OCI-LY3 (cell line): ENCODE measurements at regions not wholly inside any gene's neighbourhood (a gene's known extent, or its start where the extent isn't known, plus 50 kb on each side); places are given as distances from the start of the nearest gene placed in this dataset.

ENCODE experiments used
- H2AFZ ChIP-seq: fragments of 200-600, 300-600 bp; shearing (Covaris generic); 2 replicates; pipeline ENCODE4 v1.6.0; 2014; ENCODE audit warnings: antibody characterized with exemption, low read depth, low read length
- H3K27ac ChIP-seq: fragments of 200-600, 300-600 bp; sonication (generic); 2 replicates; pipeline ENCODE4 v1.5.1; 2014; ENCODE audit warnings: mild to moderate bottlenecking, low read length, moderate library complexity, mixed read lengths
- H3K27me3 ChIP-seq: fragments of 200-600, 300-600 bp; sonication (generic); 2 replicates; pipeline ENCODE4 v1.6.1; 2014; ENCODE audit warnings: low read depth, low read length, mixed read lengths
- H3K36me3 ChIP-seq: fragments of 200-600, 300-600 bp; sonication (generic); replicated peaks from 2 replicates; pipeline ENCODE3; 2014; ENCODE audit warnings: low read depth, low read length, mixed read lengths
- H3K4me1 ChIP-seq: fragments of 300-600, 200-600 bp; sonication (generic); 2 replicates; pipeline ENCODE4 v1.6.1; 2014; ENCODE audit warnings: low read length, mixed read lengths
- H3K4me2 ChIP-seq: fragments of 200-600, 300-600 bp; sonication (generic); 2 replicates; pipeline ENCODE4 v1.6.1; 2014; ENCODE audit warnings: low read length, mixed read lengths
- H3K4me3 ChIP-seq: fragments of 300-600, 200-600 bp; sonication (generic); 2 replicates; pipeline ENCODE4 v1.5.1; 2014; ENCODE audit warnings: antibody characterized with exemption, mild to moderate bottlenecking, low read length, moderate library complexity
- H3K79me2 ChIP-seq: fragments of 300-600, 200-600 bp; shearing (Covaris generic); 2 replicates; pipeline ENCODE4 v1.6.1; 2014; ENCODE audit warnings: mild to moderate bottlenecking, low read length, mixed read lengths
- H3K9ac ChIP-seq: fragments of 300-600, 200-600 bp; shearing (Covaris generic); 2 replicates; pipeline ENCODE4 v1.6.0; 2014; ENCODE audit warnings: mild to moderate bottlenecking, low read length, moderate library complexity
- H3K9me3 ChIP-seq: fragments of 200-600, 300-600 bp; shearing (Covaris generic); 2 replicates; pipeline ENCODE4 v1.6.1; 2014; ENCODE audit warnings: low read length, mixed read lengths; ENCODE audit not compliant: insufficient read depth
- H4K20me1 ChIP-seq: fragments of 200-600, 300-600 bp; sonication (generic); 2 replicates; pipeline ENCODE4 v1.6.1; 2016; ENCODE audit warnings: low read length, mixed read lengths; ENCODE audit not compliant: insufficient read depth
- EZH2phosphoT487 ChIP-seq: fragments of 200-600 bp; shearing (Covaris generic); IDR thresholded peaks from 2 replicates; pipeline ENCODE4 v1.6.1; 2018; ENCODE audit warnings: antibody characterized with exemption, mixed run types, low read depth
- TF ChIP-seq, protein P1 (sequence below): fragments of 200-600, 300-600 bp; sonication (generic); IDR thresholded peaks from 2 replicates; pipeline ENCODE4 v1.5.1; 2014; ENCODE audit warnings: antibody characterized with exemption, low read length, low read depth

DNA sequence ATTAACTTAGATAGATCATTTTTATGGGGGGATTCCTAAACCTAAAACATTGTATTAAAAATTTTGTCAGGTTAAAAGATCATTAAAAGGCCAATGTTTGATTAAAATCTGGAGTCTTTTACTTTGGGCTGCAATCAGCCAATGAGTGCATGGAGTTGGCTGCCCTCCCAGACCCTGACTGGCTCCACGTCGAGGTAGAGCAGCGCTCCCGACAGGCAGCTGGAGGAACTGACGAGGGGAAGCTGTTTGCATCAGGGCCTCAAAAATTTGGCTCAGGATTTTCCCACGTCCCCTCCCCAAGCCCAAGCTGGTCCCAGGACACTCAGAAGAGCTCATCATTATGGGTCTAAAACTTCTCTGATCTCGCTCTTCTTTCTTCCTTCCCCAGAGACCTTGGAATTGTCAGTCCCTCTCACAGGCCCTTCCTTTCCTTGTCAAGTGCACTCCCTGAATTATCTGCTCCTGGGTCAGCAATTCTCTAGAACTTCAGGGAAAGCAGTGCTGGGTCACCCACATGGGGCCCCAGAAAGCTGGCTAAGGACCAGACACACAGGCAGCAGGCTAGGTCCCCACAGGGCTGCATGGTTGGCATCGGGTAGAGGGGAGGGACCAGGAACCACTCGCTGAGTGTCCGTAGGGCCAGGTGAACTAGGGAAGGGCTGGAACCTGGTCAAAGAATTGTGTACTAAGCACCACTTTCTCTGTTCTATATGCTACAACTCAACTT lies 119.6 kb upstream of the IGLL5 start:
- Histone ChIP-seq H3K27me3 (no peaks in the 10 kb centered on the region), H3K4me1 (no peaks in the 10 kb centered on the region), H3K9ac (no peak overlapping the region), H4K20me1 (no peaks in the 10 kb centered on the region), H2AFZ (no peak overlapping the region), H3K4me2 (no peak overlapping the region), H3K79me2 (no peaks in the 10 kb centered on the region), H3K4me3 (no peak overlapping the region), H3K27ac (no peak overlapping the region), H3K9me3 (no peaks in the 10 kb centered on the region), H3K36me3 (no peaks in the 10 kb centered on the region)
- TF ChIP-seq, protein P1, sequence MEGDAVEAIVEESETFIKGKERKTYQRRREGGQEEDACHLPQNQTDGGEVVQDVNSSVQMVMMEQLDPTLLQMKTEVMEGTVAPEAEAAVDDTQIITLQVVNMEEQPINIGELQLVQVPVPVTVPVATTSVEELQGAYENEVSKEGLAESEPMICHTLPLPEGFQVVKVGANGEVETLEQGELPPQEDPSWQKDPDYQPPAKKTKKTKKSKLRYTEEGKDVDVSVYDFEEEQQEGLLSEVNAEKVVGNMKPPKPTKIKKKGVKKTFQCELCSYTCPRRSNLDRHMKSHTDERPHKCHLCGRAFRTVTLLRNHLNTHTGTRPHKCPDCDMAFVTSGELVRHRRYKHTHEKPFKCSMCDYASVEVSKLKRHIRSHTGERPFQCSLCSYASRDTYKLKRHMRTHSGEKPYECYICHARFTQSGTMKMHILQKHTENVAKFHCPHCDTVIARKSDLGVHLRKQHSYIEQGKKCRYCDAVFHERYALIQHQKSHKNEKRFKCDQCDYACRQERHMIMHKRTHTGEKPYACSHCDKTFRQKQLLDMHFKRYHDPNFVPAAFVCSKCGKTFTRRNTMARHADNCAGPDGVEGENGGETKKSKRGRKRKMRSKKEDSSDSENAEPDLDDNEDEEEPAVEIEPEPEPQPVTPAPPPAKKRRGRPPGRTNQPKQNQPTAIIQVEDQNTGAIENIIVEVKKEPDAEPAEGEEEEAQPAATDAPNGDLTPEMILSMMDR = no peak
- no peak for TF ChIP-seq EZH2phosphoT487

DNA sequence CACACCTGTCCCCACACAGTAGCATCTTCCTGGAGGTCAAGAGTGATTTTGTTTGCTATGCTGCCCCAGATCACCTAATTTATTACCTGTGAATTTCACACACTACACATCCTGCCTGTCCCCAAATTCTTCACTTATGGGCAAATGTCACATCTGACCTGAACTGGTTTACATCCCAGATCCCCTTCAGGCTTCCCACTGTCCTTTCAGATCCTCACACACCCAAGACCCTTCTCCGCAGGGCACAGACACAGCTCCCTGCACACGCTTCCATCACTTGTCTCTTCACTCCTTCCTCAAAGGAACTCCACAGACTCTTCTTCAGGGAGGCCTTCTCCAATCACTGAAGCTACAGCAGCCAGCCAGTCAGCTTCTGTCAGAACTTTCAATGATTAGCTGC lies 118.7 kb upstream of the IGLL5 start:
- no peaks in the 10 kb centered on the region for H3K27me3 ChIP-seq
- no peak overlapping the region for H2AFZ ChIP-seq
- no peaks in the 10 kb centered on the region for H3K4me1 ChIP-seq

DNA sequence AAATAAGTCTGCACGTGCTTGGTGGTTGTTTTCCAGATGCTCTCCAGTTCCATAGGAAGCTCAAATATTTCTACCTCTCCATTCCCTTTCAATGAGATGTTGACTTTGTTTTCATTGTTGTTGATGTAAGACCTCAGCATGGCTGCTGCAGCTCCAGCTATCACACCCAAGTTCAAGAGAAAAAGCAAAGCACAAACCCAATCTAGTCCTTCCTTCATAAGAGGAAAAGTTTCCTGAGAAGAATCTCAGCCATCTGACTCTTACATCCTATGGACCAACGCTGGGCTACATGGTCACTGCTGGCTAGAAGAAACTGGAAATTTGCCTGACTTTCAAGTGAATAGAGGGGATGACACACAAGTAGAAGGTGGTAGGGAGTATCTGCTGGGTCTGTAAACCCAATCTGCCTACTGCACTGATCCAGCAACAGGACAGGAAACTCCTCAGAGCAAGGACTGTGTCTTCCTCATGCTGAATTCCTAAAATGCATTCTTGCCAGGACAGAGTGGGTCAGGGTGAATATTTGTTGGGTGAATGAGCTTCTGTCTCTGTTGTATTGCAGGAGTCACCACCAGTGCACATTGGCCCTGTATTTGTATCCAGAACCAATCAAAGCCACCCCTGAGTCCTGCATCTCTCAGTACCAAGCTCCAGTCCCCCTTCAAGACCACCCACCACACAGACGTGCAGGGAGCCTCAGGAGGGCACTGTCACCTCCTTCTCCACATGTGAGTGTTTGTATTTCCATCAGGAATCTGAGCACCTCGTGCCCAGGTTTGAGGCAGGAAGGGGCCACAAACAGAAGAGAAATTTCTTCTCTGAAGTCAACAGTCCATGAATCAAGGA lies 118.0 kb upstream of the IGLL5 start:
- Histone ChIP-seq H3K27me3 (no peaks in the 10 kb centered on the region), H3K36me3 (no peaks in the 10 kb centered on the region), H3K4me2 (no peak overlapping the region), H2AFZ (no peak overlapping the region), H3K79me2 (no peaks in the 10 kb centered on the region), H3K9me3 (no peaks in the 10 kb centered on the region), H3K4me1 (no peaks in the 10 kb centered on the region), H3K9ac (no peak overlapping the region), H3K27ac (no peak overlapping the region), H4K20me1 (no peaks in the 10 kb centered on the region), H3K4me3 (no peak overlapping the region)
- TF ChIP-seq, protein P1 = no peak
- TF ChIP-seq EZH2phosphoT487 = no peak

More for the DNA sequence above, 118.7 kb upstream of the IGLL5 start:
- TF ChIP-seq EZH2phosphoT487 = no peak
- TF ChIP-seq, protein P1 = no peak
- Histone ChIP-seq H3K9ac (no peak overlapping the region), H3K4me2 (no peak overlapping the region), H3K27ac (no peak overlapping the region), H3K36me3 (no peaks in the 10 kb centered on the region), H3K9me3 (no peaks in the 10 kb centered on the region), H3K4me3 (no peak overlapping the region), H4K20me1 (no peaks in the 10 kb centered on the region), H3K79me2 (no peaks in the 10 kb centered on the region)

DNA sequence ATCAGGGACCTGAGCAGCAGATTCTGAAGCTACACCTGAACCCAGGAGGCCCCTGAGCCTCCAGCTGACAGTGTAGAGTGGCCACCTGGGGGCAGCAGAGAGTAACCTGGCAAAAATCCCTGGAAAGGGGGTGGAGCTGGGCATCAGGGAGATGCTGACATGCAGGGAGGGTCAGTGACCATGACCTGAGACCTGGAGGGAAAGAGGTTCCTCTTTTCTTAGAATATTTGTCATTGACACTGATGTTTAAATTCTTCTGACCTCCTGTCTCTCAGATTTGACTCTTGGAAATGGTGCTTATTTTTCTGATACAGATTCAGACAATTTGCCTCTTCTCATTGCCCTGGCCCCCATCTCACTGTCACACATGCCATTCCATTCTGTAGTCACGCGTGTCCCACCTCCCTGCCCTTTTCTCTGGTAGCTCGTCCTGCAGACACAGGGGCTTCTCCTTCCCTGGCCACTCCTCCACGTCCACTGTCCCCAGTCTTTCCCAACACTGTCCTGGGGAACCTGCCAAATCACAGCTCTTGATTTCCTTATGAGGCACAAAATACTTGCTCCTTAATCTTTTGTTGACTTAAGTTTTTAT lies 117.2 kb upstream of the IGLL5 start:
- Histone ChIP-seq H3K4me3 (no peak overlapping the region), H3K9me3 (no peaks in the 10 kb centered on the region), H3K9ac (no peak overlapping the region), H3K27me3 (no peaks in the 10 kb centered on the region), H3K79me2 (no peaks in the 10 kb centered on the region), H3K4me2 (no peak overlapping the region), H2AFZ (no peak overlapping the region), H3K27ac (no peak overlapping the region), H3K36me3 (no peaks in the 10 kb centered on the region), H4K20me1 (no peaks in the 10 kb centered on the region), H3K4me1 (no peaks in the 10 kb centered on the region)
- TF ChIP-seq, protein P1 = no peak
- no peak for TF ChIP-seq EZH2phosphoT487
